ENCODE measurements at regions not wholly inside any gene's neighbourhood (a gene's known extent, or its start where the extent isn't known, plus 50 kb on each side); places are given as distances from the start of the nearest gene placed in this dataset.

DNA sequence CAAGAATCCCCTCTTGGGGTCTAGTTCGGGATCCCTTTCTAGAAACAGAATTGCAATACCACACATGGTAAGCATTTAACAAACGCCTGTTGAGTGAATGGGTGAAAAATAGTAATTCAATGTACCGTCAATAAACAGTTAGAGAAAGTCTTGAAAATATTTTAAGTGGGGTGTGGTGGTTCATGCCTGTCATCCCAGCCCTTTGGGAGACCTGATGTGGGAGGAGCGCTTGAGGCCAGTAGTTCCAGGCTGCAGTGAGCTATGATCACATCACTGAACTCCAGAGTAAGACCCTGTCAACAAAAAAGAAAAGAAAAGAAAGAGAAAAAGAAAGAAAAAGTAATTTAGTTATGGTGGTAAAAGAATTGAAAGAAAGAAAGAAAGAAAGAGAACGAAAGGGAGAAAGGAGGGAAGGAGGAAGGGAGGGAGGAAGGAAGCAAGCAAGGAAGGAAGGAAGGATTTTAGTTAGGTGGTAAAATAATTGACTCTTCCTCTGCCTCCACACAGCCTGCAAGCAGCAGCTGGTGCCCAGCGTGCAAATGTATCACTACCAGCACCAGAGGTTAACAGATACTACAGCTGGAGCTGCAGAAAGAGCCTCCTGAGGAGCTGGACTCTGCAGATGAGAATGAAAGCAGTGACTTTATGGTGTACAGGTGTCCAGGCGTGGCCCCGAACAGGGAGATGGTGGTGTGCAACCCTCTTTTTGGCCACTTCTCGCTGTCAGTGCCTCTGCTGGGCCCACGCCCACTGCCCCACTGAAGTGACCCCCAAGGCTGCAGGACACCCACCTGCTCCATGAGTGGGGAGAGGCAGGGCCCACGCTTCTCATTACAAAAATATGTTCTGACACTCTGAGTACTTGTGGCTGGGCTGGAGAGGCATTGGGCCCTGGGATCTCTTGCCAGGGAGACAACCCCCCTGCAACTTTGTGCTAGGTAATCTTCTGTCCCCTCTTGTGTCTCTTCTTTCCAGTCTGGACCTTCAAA lies 135.4 kb downstream of the BAMBI start:
- DNase-seq = no peak

DNA sequence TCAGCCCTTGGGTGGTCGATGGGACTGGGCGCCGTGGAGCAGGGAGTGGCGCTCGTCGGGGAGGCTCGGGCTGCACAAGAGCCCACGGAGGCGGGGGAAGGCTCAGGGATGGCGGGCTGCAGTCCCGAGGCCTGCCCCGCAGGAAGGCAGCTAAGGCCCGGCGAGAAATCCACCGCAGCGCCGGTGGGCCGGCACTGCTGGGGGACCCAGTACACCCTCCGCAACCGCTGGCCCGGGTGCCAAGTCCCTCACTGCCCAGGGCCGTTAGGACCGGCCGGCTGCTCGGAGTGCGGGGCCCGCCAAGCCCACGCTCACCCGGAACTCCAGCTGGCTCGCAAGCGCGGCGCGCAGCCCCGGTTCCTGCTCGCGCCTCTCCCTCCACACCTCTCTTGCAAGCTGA lies 138.4 kb downstream of the BAMBI start:
- DNase-seq = no peak

DNA sequence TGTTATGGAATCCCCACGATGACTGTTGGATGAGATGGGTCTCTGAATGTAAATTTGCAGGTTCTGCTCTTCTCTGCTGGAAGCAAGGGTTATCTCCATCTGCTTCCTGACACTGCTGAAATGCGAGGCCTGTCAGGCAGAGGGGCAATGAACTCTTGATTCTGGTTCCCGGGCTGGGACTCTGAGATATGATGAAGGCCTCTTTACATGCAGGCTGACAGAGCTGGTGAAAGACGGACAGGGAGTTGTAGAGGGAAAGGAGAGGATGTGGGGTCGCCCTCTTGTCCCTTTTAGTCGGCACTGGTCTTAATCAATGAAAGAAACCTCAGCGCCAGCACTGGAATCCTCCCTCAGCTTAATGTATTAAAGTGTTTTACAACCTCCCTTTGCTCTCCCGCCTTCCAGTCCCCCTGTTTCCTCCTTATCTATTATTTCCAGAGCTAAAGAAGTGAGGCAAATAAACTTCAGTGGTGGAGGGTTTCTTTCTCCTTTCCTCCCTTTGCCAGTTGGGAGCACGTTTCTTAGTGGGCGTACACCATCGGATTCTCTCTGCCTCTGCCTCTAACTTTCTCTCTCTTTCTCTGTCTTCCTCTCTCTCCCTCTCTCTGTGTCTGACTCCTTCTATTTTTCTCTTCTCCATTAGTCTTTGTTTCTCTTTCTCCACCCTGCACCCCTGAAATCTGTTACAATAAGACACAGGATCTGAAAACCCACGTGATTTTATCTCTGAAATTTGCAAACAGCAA lies 145.6 kb downstream of the BAMBI start:
- DNase-seq = no peak

DNA sequence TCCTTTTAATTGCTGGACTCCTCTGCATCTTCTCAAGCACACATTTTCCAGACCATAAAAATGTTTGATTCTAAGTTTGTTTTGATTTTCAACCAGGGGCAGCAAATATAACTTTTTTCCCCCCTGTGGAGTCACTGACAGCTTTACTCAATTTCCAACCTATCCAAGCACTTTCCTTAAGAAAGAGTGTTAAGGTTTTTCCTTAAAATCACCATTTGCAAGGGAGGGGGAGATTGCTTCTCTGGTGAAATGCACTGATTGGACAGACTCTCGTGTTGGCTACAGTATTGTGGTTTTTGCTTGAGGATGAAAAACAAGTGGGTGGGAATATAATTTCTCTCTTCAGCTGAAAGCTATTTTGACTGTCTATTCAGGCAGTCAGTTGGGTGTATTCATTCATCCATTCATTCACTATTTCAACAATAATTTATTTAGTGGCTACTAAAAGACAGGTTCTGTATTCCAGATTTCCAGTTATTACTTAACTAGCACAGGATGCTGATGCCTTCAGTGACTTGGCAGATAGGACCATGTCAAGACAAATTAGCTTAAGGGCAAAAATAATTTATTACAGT lies 146.3 kb downstream of the BAMBI start:
- no peak for DNase-seq

DNA sequence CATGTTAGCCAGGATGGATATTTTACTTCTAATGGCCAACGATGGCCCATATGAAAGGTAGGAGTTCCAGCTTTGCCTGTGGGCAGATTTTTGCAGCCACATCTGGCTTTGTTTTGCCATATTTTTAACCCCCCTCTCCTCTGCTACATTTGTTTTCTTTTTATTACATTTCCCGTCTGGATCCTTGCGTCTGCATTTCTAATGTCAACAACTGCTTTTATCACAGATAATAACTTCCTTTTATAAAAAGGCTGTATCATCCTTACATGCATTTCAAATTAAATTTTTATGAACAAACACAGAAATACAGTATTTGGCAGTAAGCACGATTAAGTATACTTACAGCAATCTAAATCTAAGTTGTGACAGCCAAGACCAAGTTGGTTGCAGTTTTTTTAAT lies 156.0 kb downstream of the BAMBI start:
- peak; percentile 3 for DNase-seq

DNA sequence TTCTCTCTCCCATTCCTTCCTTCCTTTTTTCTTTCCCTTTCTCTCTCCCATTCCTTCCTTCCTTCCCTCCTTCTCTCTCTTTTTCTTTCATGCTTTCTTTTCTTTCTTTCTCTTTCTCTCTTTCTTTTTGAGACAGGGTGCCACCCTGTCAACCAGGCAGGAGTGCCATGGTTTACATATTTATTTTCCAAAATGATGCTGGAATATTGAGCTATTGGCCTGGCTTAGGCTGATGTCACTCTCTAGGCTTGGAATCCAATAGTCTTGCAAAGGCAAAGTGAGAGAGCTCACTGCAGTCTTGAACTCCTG lies 159.1 kb downstream of the BAMBI start:
- DNase-seq = no peak

DNA sequence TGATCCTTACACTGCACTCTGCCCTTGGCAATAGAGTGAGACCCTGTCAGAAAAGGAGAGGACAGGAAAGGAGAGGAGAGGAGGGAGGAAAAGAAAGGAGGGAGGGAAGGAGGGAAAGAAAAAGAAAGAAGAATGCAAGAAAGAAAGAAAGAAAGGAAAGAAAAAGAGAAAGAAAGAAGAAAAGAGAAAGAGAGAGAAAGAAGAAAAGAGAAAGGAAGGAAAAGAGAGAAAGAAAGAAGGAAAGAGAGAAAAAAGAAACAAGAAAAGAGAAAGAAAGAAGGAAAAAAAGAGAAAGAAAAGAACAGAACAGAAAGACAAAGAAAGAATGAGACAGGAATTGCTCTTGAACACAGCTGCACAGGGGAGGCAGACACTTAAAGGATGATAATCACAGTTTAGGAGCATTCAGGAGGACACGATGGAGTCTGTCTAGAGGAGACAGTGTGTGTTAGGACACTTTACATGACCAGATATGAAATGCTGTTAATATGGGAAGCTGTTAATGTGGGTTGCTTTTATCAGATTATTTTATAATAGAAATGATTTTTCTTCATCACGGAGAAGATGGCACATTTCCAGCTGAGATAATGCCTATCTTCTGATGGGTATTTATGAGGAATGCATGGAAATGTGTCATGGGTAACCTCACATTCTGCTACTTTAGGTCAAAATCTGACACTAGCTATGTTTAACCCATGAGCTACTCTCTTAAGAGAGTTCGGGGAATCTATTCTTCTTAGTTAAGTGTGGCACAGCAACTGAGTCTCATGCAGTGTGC lies 160.5 kb downstream of the BAMBI start:
- DNase-seq = no peak

DNA sequence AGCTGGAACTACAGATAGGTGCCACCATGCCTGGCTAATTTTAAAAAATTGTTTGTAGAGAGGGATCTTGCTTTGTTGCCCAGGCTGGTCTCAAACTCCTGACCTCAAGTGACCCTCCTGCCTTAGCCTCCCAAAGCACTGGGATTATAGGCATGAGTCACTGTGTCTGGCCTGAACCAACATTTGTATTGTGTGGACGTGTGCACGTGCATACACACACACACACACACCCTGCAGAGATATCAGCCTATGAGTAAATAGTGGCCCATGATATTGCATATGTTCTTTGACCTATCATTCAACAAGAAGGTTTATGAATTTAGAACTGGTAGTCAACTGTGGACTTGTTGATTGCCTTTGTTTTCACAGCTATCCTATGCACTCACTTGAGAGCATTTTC lies 161.6 kb downstream of the BAMBI start:
- DNase-seq = peak; percentile 3

DNA sequence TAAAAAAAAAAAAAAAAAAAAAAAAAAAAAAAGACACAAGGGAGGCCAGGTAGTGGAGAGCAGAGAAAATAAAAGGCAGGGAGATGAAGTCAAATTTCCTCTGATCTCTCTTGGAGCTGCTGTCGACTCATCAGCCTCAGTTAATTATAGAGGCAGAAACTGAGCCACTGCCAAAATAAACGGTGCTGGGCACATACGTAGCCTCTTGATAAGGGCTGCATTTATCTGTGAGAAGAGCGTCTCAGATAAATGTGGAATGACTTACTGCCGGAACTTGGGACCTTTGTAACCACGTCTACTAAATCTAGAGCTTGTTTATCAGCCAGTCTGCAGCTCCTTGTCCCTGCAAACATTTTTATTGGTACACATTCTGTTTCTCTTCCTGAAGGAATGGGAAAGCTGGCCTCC lies 162.3 kb downstream of the BAMBI start:
- DNase-seq = peak; percentile 9

DNA sequence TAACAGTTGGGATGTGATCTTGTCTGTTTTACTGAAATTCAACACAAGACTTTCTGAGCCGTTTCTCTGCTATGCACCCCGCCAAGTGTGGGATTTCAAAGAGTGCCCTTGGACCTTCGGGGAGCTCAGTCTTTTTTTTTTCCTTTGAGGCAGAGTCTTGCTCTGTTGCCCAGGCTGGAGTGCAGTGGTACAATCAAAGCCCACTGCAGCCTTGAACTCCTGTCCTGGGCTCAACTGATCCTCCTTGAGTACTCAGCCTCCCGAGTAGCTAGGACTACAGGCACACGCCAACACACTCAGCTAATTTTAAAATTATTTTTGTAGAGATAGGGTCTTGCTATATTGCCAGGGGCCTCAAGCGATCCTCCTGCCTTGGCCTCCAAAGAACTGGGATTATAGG lies 162.9 kb downstream of the BAMBI start:
- DNase-seq = no peak

DNA sequence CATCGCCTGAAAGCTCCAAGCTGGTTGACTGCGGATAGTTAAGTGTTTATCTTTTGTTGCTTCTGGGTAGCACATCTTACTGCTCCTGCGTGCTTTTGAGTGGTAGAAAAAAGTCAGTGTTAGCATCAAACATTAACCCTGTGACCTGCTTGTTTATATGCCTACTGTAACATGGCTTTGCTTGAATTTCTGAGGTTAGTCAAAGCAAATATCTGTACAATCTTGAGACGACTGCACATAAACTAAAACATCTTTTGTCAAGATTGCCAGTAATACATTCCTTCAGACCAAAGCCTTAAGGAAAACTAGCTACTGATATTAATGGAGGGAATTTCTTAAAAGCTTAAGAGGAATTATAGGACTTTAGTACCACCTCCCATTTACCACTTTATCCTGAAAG lies 163.7 kb downstream of the BAMBI start:
- DNase-seq = no peak

DNA sequence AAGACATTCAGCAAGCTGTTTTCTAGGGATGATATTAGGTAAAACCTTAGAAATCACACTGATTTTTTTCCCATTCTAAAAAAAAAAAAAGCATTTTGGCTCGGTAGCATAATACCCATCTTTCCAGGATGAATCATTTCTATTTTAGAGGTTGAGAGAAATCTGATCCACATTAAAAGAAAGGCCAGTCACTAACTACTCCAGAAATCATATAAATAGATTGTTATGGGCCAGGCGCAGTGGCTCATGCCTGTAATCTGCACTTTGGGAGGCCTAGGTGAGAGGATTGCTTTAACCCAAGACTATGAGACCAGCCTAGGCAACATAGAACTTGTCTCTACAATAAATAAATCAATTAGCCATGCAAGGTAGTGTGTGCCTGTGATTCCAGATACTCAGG lies 164.3 kb downstream of the BAMBI start:
- no peak for DNase-seq

DNA sequence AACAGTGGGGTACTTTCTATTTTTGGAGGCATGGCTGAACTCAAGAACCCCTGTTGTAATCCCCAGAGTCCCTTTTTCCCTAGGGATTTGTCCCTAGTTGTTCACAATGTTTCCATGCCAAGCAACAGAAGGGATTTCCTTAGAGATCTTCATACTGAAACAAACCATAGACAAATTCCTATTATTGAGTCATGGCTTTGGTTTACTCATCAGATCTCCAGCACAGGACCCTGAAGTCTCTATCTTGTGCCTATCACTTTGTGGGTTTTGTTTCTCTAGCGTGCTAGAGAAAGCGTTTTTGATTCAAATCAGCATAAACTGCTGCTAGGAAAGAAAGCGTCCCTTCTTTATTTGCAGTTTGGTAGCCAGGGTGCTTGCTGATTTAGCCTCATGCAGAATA lies 165.0 kb downstream of the BAMBI start:
- no peak for DNase-seq

DNA sequence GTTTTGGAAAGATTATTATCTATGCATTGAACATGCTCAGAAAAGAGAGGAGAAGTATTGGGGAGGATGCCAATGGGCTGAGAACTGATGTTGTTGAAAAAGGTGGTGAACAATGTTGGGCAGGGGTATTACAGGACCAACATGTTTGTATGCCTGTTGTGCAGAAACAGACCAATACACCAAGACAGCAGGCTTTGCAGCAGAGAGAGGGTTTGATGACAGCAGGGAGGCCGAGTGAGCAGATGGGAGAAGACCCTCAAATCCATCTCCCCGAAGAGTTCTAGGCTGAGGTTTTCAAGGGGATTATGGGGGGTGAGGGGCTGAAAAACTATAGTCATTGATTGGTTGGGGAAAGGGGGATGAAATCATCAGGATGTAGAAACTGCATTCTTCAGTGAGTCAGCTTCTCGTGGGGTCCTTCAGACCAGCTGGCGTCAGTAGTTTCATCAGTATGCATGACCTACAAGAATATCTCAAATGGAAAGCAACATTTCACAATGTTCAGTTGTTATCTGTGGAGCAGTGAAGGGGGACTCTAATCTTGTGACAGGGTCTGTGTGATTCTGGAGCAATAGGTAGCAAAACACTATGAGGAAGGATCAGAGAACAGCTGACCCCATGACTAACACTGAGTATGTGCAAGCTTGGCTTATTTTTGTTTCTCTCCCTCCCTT lies 167.8 kb downstream of the BAMBI start:
- no peak for DNase-seq

DNA sequence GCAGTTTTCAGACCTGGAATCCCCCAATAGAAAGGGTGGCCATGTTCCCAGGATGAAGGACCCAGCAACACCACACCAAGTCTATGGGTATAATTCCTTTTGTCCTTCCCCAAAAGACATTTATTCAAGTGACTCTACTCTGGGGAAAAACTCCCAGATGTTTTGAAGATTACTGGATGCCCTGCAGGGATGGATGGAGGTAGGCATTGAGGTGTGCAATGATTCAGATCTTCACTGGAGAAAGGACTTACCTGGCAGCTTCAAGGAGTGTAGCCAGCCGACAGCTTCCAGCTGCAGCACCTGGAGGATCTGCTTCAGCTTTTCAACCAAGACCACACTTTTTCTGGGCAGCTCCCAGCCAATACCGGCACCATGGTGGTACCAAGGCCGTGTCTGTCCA lies 172.0 kb downstream of the BAMBI start:
- no peak for DNase-seq

DNA sequence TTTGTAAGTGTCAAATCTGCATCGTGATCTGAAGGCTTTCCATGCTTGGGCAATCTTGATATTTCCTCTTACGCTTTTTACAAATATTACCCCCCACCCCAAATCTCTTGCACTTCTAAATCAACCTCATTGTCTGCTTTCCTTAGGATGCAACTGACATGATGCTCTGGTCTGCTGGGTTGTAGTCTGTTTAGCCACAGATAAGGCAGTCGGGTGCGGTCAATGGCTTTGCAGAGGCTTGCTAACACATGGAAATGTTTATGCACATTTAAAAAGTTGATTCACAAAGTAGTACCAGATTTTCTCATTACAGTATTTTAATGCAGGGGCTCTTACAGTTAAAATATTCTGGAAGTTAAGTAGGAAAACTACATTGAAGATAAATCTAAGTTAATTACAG lies 172.5 kb downstream of the BAMBI start:
- no peak for DNase-seq

DNA sequence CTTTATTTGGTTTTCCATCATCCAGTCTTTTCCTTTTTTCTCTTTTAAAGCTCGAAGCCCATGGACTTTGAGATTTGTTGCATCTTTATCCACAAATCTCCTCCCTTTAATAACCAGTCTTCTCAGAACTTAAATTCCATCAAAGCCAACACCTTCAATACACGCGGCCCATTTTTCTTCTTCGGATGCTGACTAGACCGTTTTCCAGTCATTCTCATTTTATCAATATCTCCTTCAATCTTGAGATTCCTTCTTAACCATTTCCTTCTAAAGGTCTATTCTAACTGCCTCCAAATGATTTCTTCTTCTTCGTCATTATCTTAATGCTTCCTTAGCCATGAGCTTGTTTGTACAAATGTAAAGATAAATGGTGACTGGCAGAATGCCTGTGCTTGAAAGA lies 173.5 kb downstream of the BAMBI start:
- no peak for DNase-seq

DNA sequence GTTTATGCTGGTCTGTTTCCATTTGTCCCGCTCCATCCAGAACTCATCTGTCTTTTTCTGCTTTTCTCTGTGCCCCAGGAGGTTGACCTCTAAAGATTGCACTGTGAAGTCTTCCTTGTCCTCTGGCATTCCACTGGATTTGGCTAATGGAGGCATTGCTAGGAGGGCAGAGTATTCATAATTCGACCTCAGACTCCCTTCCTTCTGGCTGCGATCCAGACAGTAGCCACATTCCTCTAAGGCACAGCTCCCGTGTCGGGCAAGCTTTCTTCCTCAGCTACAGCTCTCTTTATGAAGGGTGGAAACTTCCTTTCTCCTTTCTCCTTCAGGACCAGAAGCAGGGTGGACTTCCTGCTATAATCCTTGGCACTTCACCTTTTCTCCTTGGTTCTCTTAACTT lies 175.9 kb downstream of the BAMBI start:
- no peak for DNase-seq

DNA sequence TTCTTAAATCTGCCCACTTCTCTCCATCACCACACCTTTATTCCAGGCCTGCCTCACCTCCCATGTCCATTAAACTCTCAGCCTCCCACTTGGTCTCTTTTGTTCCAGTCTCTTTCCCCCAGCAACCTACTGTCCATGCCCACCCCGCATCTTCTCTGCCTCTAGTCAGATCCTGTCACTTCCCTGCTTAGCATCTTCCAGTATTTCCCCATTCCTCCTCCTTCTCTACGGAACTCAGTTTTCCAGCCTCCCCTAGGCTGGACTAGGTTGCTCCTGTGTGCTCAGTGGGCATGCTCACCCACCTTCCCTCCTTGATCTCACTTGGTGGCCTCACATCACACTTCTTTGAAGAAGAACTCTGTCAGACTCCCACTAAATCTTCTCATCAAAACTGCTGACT lies 179.8 kb downstream of the BAMBI start:
- DNase-seq = no peak

DNA sequence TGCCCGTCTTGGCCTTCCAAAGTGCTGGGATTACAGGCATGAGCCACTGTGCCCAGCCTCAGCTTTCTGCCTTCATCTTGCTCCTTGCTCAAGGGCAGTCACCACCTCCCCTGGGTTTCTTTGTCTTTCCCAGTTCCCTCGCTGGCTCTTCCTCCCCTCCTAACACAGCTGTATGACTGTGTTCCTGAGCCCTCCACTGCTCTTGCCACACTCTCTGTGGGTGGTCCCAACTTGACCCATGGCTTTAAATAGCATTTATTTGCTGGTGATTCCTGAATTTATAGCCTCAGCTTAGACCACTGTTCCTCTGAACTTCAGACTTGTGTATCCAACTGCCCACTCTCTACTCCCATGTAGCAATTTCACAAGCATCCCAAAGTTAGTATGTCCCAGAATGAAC lies 181.3 kb downstream of the BAMBI start:
- DNase-seq = no peak

DNA sequence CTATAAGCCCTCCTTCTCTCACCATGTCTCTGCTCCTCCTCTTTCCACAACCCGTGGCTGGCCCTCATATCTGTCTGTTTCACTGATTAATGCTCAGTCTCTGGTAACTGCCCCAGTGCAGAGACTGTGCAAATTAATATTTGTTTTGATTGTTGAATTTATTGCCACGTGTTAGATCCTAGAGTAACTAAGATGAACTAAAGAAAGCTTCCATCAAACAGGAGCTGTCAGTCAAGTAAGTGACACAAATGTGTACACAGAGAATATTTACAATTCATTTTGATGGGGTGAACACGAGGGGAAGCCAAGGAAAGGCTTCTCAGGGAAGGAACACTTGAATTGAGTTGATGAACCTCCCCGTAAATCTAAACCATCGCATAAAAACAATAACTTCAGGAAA lies 182.5 kb downstream of the BAMBI start:
- DNase-seq = no peak

DNA sequence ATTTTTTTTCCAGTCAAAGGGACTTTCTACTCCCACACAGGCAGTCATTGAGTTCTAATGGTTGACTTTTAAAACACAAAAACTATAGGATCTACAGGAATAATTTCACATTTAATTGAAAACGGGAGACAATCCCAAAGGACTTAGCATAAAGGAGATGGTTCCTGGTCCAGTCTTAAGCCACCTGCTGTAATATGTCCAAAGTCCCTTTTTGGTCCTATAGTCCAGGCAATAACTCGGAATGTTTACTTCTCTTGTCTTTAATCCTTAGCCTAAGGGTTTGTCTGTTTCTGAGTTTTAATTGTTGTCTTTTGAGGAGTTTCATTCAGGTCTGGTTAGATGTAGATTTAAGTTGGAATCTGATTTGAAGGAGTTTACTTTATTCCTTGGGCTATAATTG lies 184.9 kb downstream of the BAMBI start:
- DNase-seq = no peak
